ENCODE measurements at regions not wholly inside any gene's neighbourhood (a gene's known extent, or its start where the extent isn't known, plus 50 kb on each side); places are given as distances from the start of the nearest gene placed in this dataset.

- no peaks in the 10 kb centered on the region for H3K9me3 ChIP-seq (ENCODE audit: low read depth, low read length)
- no peak for DNase-seq (ENCODE audit: insufficient read length, low spot score, missing footprints)
Measured at GRCh38 chr5:165202519-165202910, 1697.1 kb downstream of the MAT2B start.

GRCh38 chr5:165209101-165209727 lies 1703.8 kb downstream of the MAT2B start:
- Histone ChIP-seq H3K27ac (ENCODE audit: low read depth, low read length) (no peak overlapping the region), H3K4me2 (ENCODE audit: insufficient read depth, low read length) (no peak overlapping the region), H2AFZ (ENCODE audit: low read length) (no peak overlapping the region), H3K4me3 (ENCODE audit: insufficient read depth, low read length) (no peak overlapping the region), H3K4me1 (ENCODE audit: insufficient read depth, low read length) (no peaks in the 10 kb centered on the region), H3K36me3 (ENCODE audit: insufficient read depth, low read length) (no peaks in the 10 kb centered on the region), H3K79me2 (ENCODE audit: insufficient read depth, low read length) (no peaks in the 10 kb centered on the region), H3K27me3 (ENCODE audit: insufficient read depth, low read length) (no peaks in the 10 kb centered on the region), H3K9me3 (ENCODE audit: low read depth, low read length) (no peaks in the 10 kb centered on the region), H4K20me1 (ENCODE audit: insufficient read depth, low read length) (no peaks in the 10 kb centered on the region)
- no peak for DNase-seq (ENCODE audit: insufficient read length, low spot score, missing footprints)
- TF ChIP-seq CTCF (IDR thresholded peaks at IDR 0.05; ENCODE audit: extremely low read depth, low read depth, low read length): peak; percentile 65

More at GRCh38 chr5:165202519-165202910, 1697.1 kb downstream of the MAT2B start:
- no peak overlapping the region for H2AFZ ChIP-seq (ENCODE audit: low read length)
- H3K4me2 ChIP-seq (ENCODE audit: insufficient read depth, low read length): no peak overlapping the region
- no peak for TF ChIP-seq CTCF (IDR thresholded peaks at IDR 0.05; ENCODE audit: extremely low read depth, low read depth, low read length)
- H3K4me1 ChIP-seq (ENCODE audit: insufficient read depth, low read length): no peaks in the 10 kb centered on the region
- no peaks in the 10 kb centered on the region for H3K27me3 ChIP-seq (ENCODE audit: insufficient read depth, low read length)
- no peaks in the 10 kb centered on the region for H3K79me2 ChIP-seq (ENCODE audit: insufficient read depth, low read length)
- no peak overlapping the region for H3K4me3 ChIP-seq (ENCODE audit: insufficient read depth, low read length)
- H3K27ac ChIP-seq (ENCODE audit: low read depth, low read length): no peak overlapping the region
- no peaks in the 10 kb centered on the region for H4K20me1 ChIP-seq (ENCODE audit: insufficient read depth, low read length)
- H3K36me3 ChIP-seq (ENCODE audit: insufficient read depth, low read length): no peaks in the 10 kb centered on the region

GRCh38 chr5:165224366-165225045 lies 1719.1 kb downstream of the MAT2B start:
- Histone ChIP-seq H3K36me3 (ENCODE audit: insufficient read depth, low read length) (no peaks in the 10 kb centered on the region), H2AFZ (ENCODE audit: low read length) (no peak overlapping the region), H3K9me3 (ENCODE audit: low read depth, low read length) (no peaks in the 10 kb centered on the region), H3K4me1 (ENCODE audit: insufficient read depth, low read length) (no peaks in the 10 kb centered on the region), H3K79me2 (ENCODE audit: insufficient read depth, low read length) (no peaks in the 10 kb centered on the region), H3K4me2 (ENCODE audit: insufficient read depth, low read length) (no peak overlapping the region), H3K4me3 (ENCODE audit: insufficient read depth, low read length) (no peak overlapping the region), H3K27me3 (ENCODE audit: insufficient read depth, low read length) (no peaks in the 10 kb centered on the region), H3K27ac (ENCODE audit: low read depth, low read length) (no peak overlapping the region), H4K20me1 (ENCODE audit: insufficient read depth, low read length) (no peaks in the 10 kb centered on the region)
- no peak for DNase-seq (ENCODE audit: insufficient read length, low spot score, missing footprints)
- no peak for TF ChIP-seq CTCF (IDR thresholded peaks at IDR 0.05; ENCODE audit: extremely low read depth, low read depth, low read length)

- Histone ChIP-seq H3K4me2 (ENCODE audit: insufficient read depth, low read length) (no peak overlapping the region), H3K9me3 (ENCODE audit: low read depth, low read length) (no peaks in the 10 kb centered on the region), H3K27ac (ENCODE audit: low read depth, low read length) (no peak overlapping the region), H3K36me3 (ENCODE audit: insufficient read depth, low read length) (no peaks in the 10 kb centered on the region), H3K4me1 (ENCODE audit: insufficient read depth, low read length) (no peaks in the 10 kb centered on the region), H2AFZ (ENCODE audit: low read length) (no peak overlapping the region), H3K27me3 (ENCODE audit: insufficient read depth, low read length) (no peaks in the 10 kb centered on the region), H3K4me3 (ENCODE audit: insufficient read depth, low read length) (no peak overlapping the region), H3K79me2 (ENCODE audit: insufficient read depth, low read length) (no peaks in the 10 kb centered on the region), H4K20me1 (ENCODE audit: insufficient read depth, low read length) (no peaks in the 10 kb centered on the region)
- DNase-seq (ENCODE audit: insufficient read length, low spot score, missing footprints): no peak
- no peak for TF ChIP-seq CTCF (IDR thresholded peaks at IDR 0.05; ENCODE audit: extremely low read depth, low read depth, low read length)
Measured at GRCh38 chr5:165227515-165227914, 1722.1 kb downstream of the MAT2B start.
